ENCODE measurements at regions not wholly inside any gene's neighbourhood (a gene's known extent, or its start where the extent isn't known, plus 50 kb on each side); places are given as distances from the start of the nearest gene placed in this dataset.

DNA sequence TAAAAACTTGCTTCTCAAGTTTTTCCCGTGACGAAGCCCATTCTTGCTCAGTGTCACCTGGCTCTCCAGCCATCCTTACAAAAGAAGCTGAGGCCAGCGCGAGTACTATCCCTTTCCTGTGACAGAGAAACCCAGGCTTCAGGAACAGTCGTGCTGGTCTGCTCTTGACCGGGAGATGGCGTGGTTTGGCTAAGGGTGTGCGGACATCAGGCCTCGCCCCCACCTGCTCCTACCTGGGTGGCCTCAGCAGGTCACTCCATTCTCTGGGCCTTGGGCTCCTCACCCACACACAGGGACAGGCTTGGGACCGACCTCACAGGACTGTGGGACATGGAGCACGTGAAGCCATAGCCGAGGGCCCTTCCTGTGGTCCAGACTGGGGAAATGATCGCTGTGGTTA is 75.2 kb upstream of the CIBAR2 start:
- Histone ChIP-seq H3K27me3 (ENCODE audit: insufficient read depth, low read length, poor library complexity, severe bottlenecking) (no peaks in the 10 kb centered on the region), H3K4me1 (ENCODE audit: insufficient read depth, low read length, poor library complexity, severe bottlenecking) (no peaks in the 10 kb centered on the region), H3K79me2 (ENCODE audit: insufficient read depth, low read length) (no peaks in the 10 kb centered on the region), H3K9ac (ENCODE audit: low read depth, low read length, poor library complexity, severe bottlenecking) (no peak overlapping the region), H3K36me3 (ENCODE audit: insufficient read depth, low read length) (no peaks in the 10 kb centered on the region), H3F3A (ENCODE audit: low read depth) (no peaks in the 10 kb centered on the region), H3K4me2 (ENCODE audit: low read depth, low read length, poor library complexity, severe bottlenecking) (no peak overlapping the region), H3K9me2 (replicated peaks; ENCODE audit: low read depth, low read length) (no peaks in the 10 kb centered on the region), H4K20me1 (ENCODE audit: insufficient read depth, low read length, poor library complexity, severe bottlenecking) (no peaks in the 10 kb centered on the region), H3K9me3 (ENCODE audit: insufficient read depth, low read depth, low read length) (no peaks in the 10 kb centered on the region), H2AFZ (ENCODE audit: low read length) (no peak overlapping the region), H3K4me3 (ENCODE audit: low read length, poor library complexity, severe bottlenecking) (no peak overlapping the region)
- TF ChIP-seq, protein P1, sequence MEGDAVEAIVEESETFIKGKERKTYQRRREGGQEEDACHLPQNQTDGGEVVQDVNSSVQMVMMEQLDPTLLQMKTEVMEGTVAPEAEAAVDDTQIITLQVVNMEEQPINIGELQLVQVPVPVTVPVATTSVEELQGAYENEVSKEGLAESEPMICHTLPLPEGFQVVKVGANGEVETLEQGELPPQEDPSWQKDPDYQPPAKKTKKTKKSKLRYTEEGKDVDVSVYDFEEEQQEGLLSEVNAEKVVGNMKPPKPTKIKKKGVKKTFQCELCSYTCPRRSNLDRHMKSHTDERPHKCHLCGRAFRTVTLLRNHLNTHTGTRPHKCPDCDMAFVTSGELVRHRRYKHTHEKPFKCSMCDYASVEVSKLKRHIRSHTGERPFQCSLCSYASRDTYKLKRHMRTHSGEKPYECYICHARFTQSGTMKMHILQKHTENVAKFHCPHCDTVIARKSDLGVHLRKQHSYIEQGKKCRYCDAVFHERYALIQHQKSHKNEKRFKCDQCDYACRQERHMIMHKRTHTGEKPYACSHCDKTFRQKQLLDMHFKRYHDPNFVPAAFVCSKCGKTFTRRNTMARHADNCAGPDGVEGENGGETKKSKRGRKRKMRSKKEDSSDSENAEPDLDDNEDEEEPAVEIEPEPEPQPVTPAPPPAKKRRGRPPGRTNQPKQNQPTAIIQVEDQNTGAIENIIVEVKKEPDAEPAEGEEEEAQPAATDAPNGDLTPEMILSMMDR (conservative IDR thresholded peaks at IDR 0.05; ENCODE audit: low read length), result no peak
- no peak for TF ChIP-seq EZH2phosphoT487 (IDR thresholded peaks at IDR 0.05; ENCODE audit: borderline replicate concordance)

DNA sequence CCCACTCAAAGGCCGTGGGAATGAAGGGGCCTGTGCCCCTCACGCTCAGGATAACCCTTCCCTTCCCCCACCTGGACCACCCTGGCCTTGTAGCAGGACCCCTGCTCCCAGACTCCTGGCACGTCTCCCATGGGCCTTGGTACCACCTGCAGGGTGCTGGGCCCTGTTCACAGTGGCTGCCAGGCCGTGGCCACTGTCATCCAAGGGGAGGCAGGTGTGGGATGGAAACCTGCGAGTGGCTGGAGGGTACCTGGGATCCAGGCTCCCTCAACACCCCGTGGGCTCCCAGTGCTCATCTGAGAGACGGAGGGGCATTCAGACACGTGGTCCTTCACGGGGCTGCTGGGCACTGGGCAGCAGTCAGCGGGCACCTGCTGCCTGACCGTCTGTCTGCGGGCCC is 75.6 kb upstream of the CIBAR2 start:
- TF ChIP-seq, protein P1 (conservative IDR thresholded peaks at IDR 0.05; ENCODE audit: low read length), result no peak
- TF ChIP-seq EZH2phosphoT487 (IDR thresholded peaks at IDR 0.05; ENCODE audit: borderline replicate concordance), result no peak
- H3K79me2 ChIP-seq (ENCODE audit: insufficient read depth, low read length), result no peaks in the 10 kb centered on the region
- no peak overlapping the region for H2AFZ ChIP-seq (ENCODE audit: low read length)
- H3K36me3 ChIP-seq (ENCODE audit: insufficient read depth, low read length), result no peaks in the 10 kb centered on the region
- H3K4me3 ChIP-seq (ENCODE audit: low read length, poor library complexity, severe bottlenecking), result no peak overlapping the region
- no peak overlapping the region for H3K9ac ChIP-seq (ENCODE audit: low read depth, low read length, poor library complexity, severe bottlenecking)
- no peaks in the 10 kb centered on the region for H3K27me3 ChIP-seq (ENCODE audit: insufficient read depth, low read length, poor library complexity, severe bottlenecking)
- no peaks in the 10 kb centered on the region for H3F3A ChIP-seq (ENCODE audit: low read depth)
- no peaks in the 10 kb centered on the region for H3K9me2 ChIP-seq (replicated peaks; ENCODE audit: low read depth, low read length)
- no peaks in the 10 kb centered on the region for H3K4me1 ChIP-seq (ENCODE audit: insufficient read depth, low read length, poor library complexity, severe bottlenecking)
- no peak overlapping the region for H3K4me2 ChIP-seq (ENCODE audit: low read depth, low read length, poor library complexity, severe bottlenecking)
- no peaks in the 10 kb centered on the region for H4K20me1 ChIP-seq (ENCODE audit: insufficient read depth, low read length, poor library complexity, severe bottlenecking)
- H3K9me3 ChIP-seq (ENCODE audit: insufficient read depth, low read depth, low read length), result no peaks in the 10 kb centered on the region

DNA sequence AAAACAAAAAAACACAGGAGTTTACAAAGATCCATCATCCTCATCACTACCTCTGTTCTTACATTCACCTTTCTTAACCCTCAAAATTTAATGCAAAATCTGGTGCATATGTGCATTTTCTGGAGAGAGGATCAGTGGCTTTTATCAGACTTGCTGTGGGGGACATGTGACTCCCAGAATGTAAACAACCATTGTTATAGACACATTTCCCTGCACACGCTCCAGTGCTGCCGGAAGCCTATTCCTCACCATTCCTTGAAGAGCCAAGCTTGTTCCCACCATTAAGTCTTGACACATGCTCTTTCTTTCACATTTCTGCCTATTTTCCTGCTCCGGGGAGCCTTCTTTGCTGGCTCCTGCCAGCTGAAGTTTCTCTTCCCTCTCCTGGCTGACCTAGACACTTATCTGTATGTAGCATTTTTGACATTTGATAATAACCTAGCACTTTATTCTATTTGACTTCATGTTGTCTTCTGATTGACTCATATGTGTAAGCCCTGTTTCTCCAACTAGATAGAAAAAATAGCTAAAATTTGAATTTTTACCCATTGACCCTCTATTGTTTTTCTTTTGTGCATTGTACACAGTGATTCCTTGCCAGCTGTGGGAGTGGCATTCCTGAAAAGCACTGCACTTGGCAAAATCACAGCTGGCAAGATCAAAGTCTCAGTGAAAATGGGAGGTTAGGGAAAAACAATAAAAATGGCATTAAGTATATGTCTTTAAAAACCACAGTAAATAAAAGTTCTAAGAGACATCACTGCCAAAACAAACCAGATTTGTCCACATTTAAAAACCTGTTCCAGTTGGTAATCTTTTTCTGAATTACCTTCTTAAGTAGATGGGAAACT is 76.8 kb upstream of the CIBAR2 start:
- no peaks in the 10 kb centered on the region for H4K20me1 ChIP-seq (ENCODE audit: insufficient read depth, low read length, poor library complexity, severe bottlenecking)
- no peaks in the 10 kb centered on the region for H3K9me3 ChIP-seq (ENCODE audit: insufficient read depth, low read depth, low read length)
- no peak overlapping the region for H3K4me3 ChIP-seq (ENCODE audit: low read length, poor library complexity, severe bottlenecking)
- no peaks in the 10 kb centered on the region for H3K4me1 ChIP-seq (ENCODE audit: insufficient read depth, low read length, poor library complexity, severe bottlenecking)
- no peaks in the 10 kb centered on the region for H3K79me2 ChIP-seq (ENCODE audit: insufficient read depth, low read length)
- H3K36me3 ChIP-seq (ENCODE audit: insufficient read depth, low read length), result no peaks in the 10 kb centered on the region
- H2AFZ ChIP-seq (ENCODE audit: low read length), result no peak overlapping the region
- H3K4me2 ChIP-seq (ENCODE audit: low read depth, low read length, poor library complexity, severe bottlenecking), result no peak overlapping the region
- no peaks in the 10 kb centered on the region for H3K9me2 ChIP-seq (replicated peaks; ENCODE audit: low read depth, low read length)
- H3F3A ChIP-seq (ENCODE audit: low read depth), result no peaks in the 10 kb centered on the region
- no peaks in the 10 kb centered on the region for H3K27me3 ChIP-seq (ENCODE audit: insufficient read depth, low read length, poor library complexity, severe bottlenecking)
- no peak overlapping the region for H3K9ac ChIP-seq (ENCODE audit: low read depth, low read length, poor library complexity, severe bottlenecking)
- TF ChIP-seq EZH2phosphoT487 (IDR thresholded peaks at IDR 0.05; ENCODE audit: borderline replicate concordance), result no peak
- TF ChIP-seq, protein P1 (conservative IDR thresholded peaks at IDR 0.05; ENCODE audit: low read length), result no peak

Data from Loucy (cell line).